ENCODE measurements at regions not wholly inside any gene's neighbourhood (a gene's known extent, or its start where the extent isn't known, plus 50 kb on each side); places are given as distances from the start of the nearest gene placed in this dataset.

DNA sequence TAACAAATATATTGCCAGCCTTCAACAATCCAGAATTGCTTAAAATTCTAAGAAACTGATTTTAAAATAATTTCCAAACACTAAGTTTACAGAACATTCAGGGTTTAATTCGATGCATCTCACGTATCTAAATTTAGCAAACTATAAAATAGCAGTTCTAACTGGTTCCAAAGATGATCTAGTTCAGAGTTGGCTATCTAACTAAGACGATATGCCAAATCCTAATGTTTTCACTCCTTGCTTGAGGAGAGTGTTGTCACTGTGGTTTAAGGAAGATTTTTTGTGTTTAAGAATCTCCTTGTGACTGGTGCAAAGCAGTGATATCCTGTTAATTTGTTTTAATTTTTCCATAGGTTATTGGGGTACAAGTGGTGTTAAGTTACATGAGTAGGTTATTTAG is 311.5 kb upstream of the ID4 start:
- Histone ChIP-seq H3K36me3 (ENCODE audit: low read depth) (no peaks in the 10 kb centered on the region), H3K4me3 (no peak overlapping the region), H3K4me1 (ENCODE audit: low read depth) (no peaks in the 10 kb centered on the region), H3K9me3 (no peaks in the 10 kb centered on the region)
- no peak for TF ChIP-seq CTCF (IDR thresholded peaks at IDR 0.05)
- intact Hi-C loops (cut with DNase I, micrococcal nuclease): no loop called here
- ATAC-seq (no peak), DNase-seq (no peak)

GRCh38 chr6:19530188-19530587 is 307.0 kb upstream of the ID4 start:
- no peak overlapping the region for H3K4me3 ChIP-seq
- intact Hi-C loops (cut with DNase I, micrococcal nuclease): no loop called here
- DNase-seq (no peak), ATAC-seq (no peak)
- no peaks in the 10 kb centered on the region for H3K36me3 ChIP-seq (ENCODE audit: low read depth)
- no peaks in the 10 kb centered on the region for H3K4me1 ChIP-seq (ENCODE audit: low read depth)
- no peak for TF ChIP-seq CTCF (IDR thresholded peaks at IDR 0.05)
- no peaks in the 10 kb centered on the region for H3K9me3 ChIP-seq

DNA sequence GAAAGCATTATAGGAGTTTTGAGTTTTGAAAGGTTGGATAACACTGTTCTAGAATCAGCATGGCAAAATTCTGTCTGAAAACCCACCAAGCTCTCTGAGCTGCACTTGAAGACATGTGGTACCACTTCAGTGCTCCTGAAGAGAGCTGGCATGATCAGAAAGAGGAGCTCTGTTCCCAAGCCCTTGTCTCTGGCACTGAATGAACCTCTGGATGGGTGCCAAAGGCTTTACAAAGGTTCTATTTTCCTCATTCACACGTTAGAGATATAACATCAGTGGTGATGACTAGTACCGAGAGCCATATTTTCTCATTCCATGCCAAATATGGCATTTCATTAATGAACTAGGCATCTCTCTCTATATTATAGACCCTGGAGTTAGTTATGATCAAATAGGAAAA is 301.8 kb upstream of the ID4 start:
- H3K9me3 ChIP-seq: no peaks in the 10 kb centered on the region
- no peak for TF ChIP-seq CTCF (IDR thresholded peaks at IDR 0.05)
- ATAC-seq: no peak
- H3K36me3 ChIP-seq (ENCODE audit: low read depth): no peaks in the 10 kb centered on the region
- intact Hi-C loops (cut with DNase I, micrococcal nuclease): no loop called here
- H3K4me3 ChIP-seq: no peak overlapping the region
- no peaks in the 10 kb centered on the region for H3K4me1 ChIP-seq (ENCODE audit: low read depth)
- DNase-seq: no peak

- no peak for DNase-seq
- H3K4me3 ChIP-seq: no peak overlapping the region
- no peaks in the 10 kb centered on the region for H3K36me3 ChIP-seq (ENCODE audit: low read depth)
- TF ChIP-seq CTCF (IDR thresholded peaks at IDR 0.05): no peak
- no peaks in the 10 kb centered on the region for H3K9me3 ChIP-seq
- intact Hi-C loops (cut with DNase I, micrococcal nuclease): no loop called here
- ATAC-seq: no peak
- no peaks in the 10 kb centered on the region for H3K4me1 ChIP-seq (ENCODE audit: low read depth)
Observed at GRCh38 chr6:19536838-19537237, 300.3 kb upstream of the ID4 start.

DNA sequence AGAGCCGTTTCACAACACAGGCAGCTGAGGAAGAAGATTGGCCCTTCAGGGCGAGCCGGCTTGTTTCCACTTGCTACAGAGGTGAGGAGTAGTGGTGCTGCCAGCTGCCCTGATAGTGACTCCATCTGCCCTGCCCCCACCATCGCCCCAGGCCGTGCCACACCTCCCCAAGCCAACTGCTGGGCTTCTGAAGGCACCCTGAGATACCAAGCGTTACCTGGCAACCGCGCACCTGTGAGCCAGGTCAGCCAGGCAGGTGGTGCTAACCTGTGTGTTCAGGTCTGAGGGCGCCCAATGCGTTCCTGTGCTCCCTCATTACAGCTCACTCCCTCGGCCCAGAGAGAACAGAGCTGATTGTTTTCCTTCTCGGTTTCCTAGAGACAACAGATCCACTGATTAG is 299.1 kb upstream of the ID4 start:
- ATAC-seq (peak; percentile 79), DNase-seq (peak; percentile 41 to 62 (median 55))
- Histone ChIP-seq H3K36me3 (ENCODE audit: low read depth) (no peaks in the 10 kb centered on the region), H3K4me3 (no peak overlapping the region), H3K4me1 (ENCODE audit: low read depth) (no peaks in the 10 kb centered on the region), H3K9me3 (no peaks in the 10 kb centered on the region)
- no peak for TF ChIP-seq CTCF (IDR thresholded peaks at IDR 0.05)
- intact Hi-C loops (cut with DNase I, micrococcal nuclease): no loop called here

GRCh38 chr6:19547507-19547906 is 289.7 kb upstream of the ID4 start:
- Histone ChIP-seq H3K36me3 (ENCODE audit: low read depth) (no peaks in the 10 kb centered on the region), H3K9me3 (no peaks in the 10 kb centered on the region), H3K4me3 (no peak overlapping the region), H3K4me1 (ENCODE audit: low read depth) (no peaks in the 10 kb centered on the region)
- TF ChIP-seq CTCF (IDR thresholded peaks at IDR 0.05): no peak
- intact Hi-C loops (cut with DNase I, micrococcal nuclease): no loop called here
- DNase-seq: no peak
- no peak for ATAC-seq
